HK-2 (cell line): ENCODE measurements at regions not wholly inside any gene's neighbourhood (a gene's known extent, or its start where the extent isn't known, plus 50 kb on each side); places are given as distances from the start of the nearest gene placed in this dataset.

Source experiments
- DNase-seq: peaks from one replicate; pipeline ENCODE4 v3.0.0-alpha.2; 2018; ENCODE audit not compliant: unreplicated experiment

GRCh38 chr22:48842976-48843375, 984.7 kb downstream of the BRD1 start:
- no peak for DNase-seq

DNA sequence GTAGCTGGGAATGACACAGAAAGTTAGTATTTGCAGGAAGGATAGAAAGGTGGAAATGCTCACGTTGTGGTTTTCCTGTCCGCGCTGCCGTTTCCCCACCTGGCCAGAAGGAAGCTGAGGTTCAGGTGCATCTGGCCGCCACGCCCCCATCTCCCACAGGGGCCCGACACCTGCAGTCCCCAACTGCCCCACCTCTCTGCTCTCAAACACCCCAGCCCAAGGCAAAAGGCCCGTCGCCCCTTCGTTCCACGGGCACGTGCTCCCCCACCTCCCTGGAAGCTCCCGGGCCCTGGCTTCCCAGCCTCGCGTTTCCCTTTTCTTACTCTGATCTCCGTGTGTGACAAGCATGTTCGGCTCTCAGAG, 985.1 kb downstream of the BRD1 start:
- DNase-seq: no peak

DNA sequence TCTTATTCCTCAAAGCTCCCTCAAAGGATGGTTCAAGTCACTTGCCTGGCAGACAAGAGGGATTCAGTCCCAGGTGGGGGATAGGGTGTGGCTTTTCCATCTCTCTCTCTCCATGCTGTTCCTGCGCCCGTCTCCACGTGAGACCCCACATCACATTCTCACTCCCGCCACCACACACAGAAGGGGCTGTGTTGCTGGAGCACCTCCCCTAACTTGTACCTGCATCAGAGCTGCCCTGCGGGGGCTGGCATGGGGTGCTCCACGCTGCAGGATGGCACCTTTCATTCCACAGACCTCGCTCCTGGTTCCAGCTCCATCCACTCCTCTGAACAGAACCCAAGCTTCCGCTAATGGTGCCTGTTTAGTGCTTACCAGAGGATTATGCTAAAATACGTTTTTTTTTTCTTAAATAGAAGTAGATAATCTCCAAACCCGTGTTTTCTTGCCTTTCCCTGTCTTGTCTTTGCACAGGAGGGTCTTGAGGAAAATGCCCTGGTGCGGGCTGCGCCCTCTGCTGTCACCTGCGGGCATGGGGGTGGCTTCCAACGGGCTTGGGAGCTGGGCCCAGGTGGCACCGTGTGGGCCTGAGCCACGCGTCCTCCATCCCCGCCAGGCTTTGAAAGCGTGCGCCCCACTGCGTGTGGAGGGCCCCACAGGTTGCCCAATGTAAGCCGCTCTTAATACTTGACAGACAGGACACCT, 985.6 kb downstream of the BRD1 start:
- DNase-seq: no peak

DNA sequence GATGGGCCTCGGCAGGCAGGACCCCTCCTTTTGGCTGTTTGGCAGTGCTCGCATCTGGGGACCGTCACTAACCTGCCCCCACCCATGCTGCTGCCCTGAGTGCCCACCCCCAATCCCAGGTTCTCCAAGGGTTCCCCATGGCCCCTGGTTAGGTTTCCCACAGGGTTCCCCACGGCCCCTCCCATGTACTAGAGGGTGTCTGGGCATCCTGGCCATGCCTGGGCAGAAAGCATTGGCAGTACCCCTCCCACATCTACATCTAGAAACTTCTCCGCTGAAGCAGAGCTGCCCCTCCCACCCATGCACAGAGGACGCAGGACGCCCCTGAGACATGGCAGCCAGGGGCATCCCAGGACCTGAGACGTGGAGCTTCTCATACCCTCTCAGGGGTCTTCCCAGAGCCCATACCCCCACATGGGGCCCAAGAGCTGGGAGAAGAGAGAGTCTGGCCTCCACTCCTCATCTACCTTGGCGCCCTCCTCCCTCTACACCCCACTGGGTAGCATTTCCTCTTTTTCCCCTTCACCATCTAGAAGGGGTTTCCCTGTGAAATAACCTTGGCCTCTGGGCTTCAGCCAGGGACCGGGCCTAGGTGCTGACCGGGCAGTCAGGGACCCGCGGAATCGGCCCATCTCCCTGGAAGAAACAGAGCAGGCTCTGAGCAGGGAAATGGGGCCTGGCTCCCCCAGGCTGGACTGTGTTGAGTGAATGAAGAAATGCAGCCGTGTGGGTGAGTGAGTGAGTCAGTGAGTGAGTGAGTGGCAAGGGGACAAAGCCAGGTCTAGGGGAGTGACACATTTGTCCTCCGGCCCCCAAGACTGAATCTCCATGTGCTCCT, 987.3 kb downstream of the BRD1 start:
- no peak for DNase-seq

GRCh38 chr22:48838846-48839730, 988.6 kb downstream of the BRD1 start:
- no peak for DNase-seq

GRCh38 chr22:48838376-48838775, 989.3 kb downstream of the BRD1 start:
- DNase-seq: no peak

DNA sequence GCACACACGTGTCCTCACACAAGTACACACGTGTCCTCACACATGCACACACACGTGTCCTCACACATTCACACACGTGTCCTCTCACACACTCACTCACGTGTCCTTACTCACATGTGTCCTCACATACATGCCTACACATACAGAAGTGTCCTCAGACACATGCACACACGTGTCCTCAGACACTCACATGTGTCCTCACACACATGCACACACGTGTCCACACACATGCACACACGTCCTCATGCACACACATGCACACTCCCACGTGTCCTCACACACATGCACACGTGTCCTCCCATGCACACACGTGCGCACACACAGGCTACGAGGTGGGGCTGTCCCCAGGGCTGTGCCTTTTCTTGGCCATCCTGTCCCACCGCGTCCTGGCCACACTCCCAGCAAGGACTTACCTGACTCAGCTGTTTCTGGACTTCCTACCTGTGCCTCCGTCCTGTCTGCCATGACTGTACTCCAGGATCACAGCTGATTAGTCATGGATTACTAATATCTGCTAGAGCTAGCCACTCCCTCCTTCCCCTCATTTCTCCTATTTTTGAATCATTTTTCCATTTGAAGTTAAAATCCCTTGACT, 990.2 kb downstream of the BRD1 start:
- no peak for DNase-seq

DNA sequence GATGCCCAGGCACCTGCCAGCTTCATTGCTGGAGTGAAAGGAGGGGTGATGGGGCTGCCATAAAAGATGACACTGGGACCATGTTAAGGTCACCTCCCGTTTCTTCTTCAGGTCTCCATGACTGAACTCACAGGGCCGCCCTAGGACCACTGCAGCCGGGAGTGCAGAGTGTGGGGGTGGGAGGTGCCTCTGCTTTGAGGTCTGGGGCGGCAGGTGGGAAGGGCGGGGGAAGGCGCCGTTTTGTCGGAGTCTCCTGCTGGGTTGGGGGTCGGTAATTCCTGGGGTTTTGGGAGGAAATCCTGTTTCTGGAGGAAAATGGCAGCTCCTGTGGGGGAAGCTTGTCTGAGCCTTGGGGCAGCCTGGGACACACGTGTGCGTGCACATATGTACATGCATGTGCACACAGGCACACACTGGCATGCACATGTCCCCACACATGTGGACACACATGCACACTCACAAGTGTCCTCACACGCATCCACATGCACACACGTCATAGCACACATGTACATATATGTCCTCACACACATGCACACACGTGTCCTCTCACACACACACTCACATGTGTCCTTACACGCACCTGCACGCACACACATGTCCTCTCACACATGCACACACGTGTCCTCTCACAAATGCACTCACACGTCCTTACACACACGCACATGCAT, 990.9 kb downstream of the BRD1 start:
- DNase-seq: no peak

GRCh38 chr22:48835857-48836672, 991.6 kb downstream of the BRD1 start:
- no peak for DNase-seq

- no peak for DNase-seq
Measured at GRCh38 chr22:48835364-48835763, 992.3 kb downstream of the BRD1 start.

- no peak for DNase-seq
Measured at GRCh38 chr22:48834404-48834803, 993.3 kb downstream of the BRD1 start.

GRCh38 chr22:48832592-48832991, 995.1 kb downstream of the BRD1 start:
- DNase-seq: no peak

DNA sequence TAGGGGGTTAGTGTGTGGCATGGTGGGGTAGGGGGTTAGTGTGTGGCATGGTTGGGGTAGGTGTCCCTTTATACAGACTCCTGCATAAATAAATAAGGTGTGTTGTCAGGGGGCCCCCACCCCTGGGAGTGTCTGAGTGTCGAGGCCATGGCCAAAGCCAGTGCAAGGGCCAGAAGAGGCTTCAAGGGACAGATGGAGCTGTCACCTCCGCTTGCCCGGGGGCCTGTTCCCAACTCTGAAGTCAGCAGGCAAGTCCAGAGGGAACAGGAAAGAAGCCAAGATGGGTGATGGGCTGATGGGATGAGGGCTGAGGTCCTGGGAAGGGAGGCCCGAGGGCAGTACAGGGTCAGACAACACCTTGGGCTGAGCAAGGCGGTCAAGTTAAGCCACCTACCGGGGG, 997.8 kb downstream of the BRD1 start:
- DNase-seq: no peak

DNA sequence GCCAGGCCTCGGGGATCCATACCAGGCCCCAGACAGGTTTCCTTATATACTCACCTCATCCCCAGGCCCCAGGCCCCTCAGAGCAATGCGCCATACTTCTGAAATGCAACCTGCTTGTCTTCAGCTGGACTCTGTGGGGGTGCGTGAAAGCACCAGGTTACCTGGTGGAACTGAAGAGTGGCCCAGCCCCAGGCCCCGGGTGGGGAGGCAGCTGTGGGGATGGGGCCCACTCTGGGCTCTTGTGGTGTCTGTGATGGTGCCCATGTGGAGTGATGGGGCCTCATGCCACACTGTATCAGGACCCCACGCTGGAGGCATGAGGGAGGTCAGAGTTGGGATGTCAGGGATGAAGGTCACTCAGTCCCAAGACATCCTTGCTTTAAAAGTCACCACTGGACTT, 999.0 kb downstream of the BRD1 start:
- no peak for DNase-seq

GRCh38 chr22:48827904-48828555, 999.6 kb downstream of the BRD1 start:
- DNase-seq: no peak

GRCh38 chr22:48827268-48827846, 1000.3 kb downstream of the BRD1 start:
- no peak for DNase-seq

GRCh38 chr22:48826546-48826945, 1001.1 kb downstream of the BRD1 start:
- no peak for DNase-seq

DNA sequence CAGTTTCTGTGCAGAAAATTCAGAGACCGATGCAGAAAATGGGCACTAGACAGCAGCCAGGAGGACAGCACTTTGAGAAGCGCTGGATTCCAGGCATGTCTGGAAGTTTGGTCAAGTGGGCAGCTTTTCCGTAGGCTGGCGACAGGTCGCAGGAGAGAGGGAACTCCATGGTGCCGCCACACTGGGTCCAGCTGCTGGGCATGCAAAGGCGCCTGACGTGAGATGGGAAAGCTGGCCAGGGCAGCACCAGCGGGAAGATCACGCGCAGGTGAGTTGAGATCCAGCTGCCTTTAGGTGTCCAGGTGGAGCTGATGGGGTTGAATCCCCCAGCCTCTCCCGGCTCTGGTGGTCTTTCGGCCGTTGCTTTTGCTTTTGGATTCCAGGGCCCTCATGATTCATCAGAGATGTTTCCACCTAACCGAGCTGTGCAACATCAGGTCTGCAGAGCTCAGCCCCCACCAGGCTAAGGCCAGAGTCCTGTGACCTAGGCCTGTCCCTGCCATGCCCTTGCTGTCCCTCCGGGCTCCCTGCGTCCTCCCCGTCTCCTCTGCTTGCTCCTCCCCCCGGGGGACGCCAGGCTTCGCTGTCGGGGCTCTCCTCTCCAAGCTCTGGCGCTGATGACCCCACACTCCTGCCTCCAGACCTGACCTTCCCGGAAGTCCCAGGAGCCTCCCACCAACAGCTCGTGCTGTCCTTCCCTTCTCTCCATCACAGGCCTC, 1001.7 kb downstream of the BRD1 start:
- DNase-seq: no peak
